ENCODE measurements at regions not wholly inside any gene's neighbourhood (a gene's known extent, or its start where the extent isn't known, plus 50 kb on each side); places are given as distances from the start of the nearest gene placed in this dataset.

GRCh38 chr1:163924041-163924440, 602.3 kb downstream of the NUF2 start:
- TF ChIP-seq CTCF (IDR thresholded peaks at IDR 0.05) (no peak), POLR2A (IDR thresholded peaks at IDR 0.05) (no peak)
